Smooth muscle cell (in vitro differentiated cells): ENCODE measurements at regions not wholly inside any gene's neighbourhood (a gene's known extent, or its start where the extent isn't known, plus 50 kb on each side); places are given as distances from the start of the nearest gene placed in this dataset.
"Not testable (repeated sequence)": the region's sequence is repeated elsewhere in the genome, so short reads cannot be mapped to it uniquely, and the experiment has no call there.

Experiments
- DNase-seq: peaks from one replicate; lab custom pipeline; 2025; ENCODE audit not compliant: unreplicated experiment; lab: John Stamatoyannopoulos, UW
- H2AFZ ChIP-seq: fragments of 200-600 bp; sonication (generic); 2 replicates; pipeline ENCODE4 v1.6.0; 2016; ENCODE audit warnings: antibody characterized with exemption, low read depth, mild to moderate bottlenecking
- H3F3A ChIP-seq: fragments of 200-600 bp; sonication (generic); 2 replicates; pipeline ENCODE4 v1.6.0; 2017; ENCODE audit warnings: antibody characterized with exemption, low read depth
- H3K27ac ChIP-seq: fragments of 200-600 bp; sonication (generic); 2 replicates; pipeline ENCODE4 v1.5.1; 2016; ENCODE audit warnings: low read depth, mild to moderate bottlenecking
- H3K27me3 ChIP-seq: fragments of 200-600 bp; sonication (generic); 2 replicates; pipeline ENCODE4 v1.6.1; 2016; ENCODE audit warnings: low read depth, mild to moderate bottlenecking
- H3K36me3 ChIP-seq: fragments of 200-600 bp; sonication (generic); 2 replicates; pipeline ENCODE4 v1.5.1; 2016; ENCODE audit warnings: low read depth
- H3K4me1 ChIP-seq: fragments of 200-600 bp; sonication (generic); 2 replicates; pipeline ENCODE4 v1.5.1; 2016; ENCODE audit warnings: low read depth
- H3K4me2 ChIP-seq: fragments of 200-600 bp; sonication (generic); 2 replicates; pipeline ENCODE4 v1.6.0; 2016; ENCODE audit warnings: mild to moderate bottlenecking
- H3K4me3 ChIP-seq: fragments of 200-600 bp; sonication (generic); 2 replicates; pipeline ENCODE4 v1.5.1; 2016; ENCODE audit warnings: mild to moderate bottlenecking
- H3K79me2 ChIP-seq: fragments of 200-600 bp; sonication (generic); 2 replicates; pipeline ENCODE4 v1.6.0; 2016; ENCODE audit warnings: low read depth, mild to moderate bottlenecking
- H3K9ac ChIP-seq: fragments of 200-600 bp; sonication (generic); 2 replicates; pipeline ENCODE4 v1.6.0; 2016; ENCODE audit warnings: low read depth
- H3K9me3 ChIP-seq: fragments of 200-600 bp; sonication (generic); replicated peaks from 2 replicates; pipeline ENCODE4 v1.5.1; 2016; ENCODE audit warnings: low read depth
- H4K20me1 ChIP-seq: fragments of 200-600 bp; sonication (generic); 2 replicates; pipeline ENCODE4 v1.6.0; 2016; ENCODE audit warnings: low read depth
- CTCF ChIP-seq: fragments of 200-600 bp; sonication (generic); IDR thresholded peaks from 2 replicates; pipeline ENCODE4 v1.5.1; 2017; ENCODE audit warnings: borderline replicate concordance, mild to moderate bottlenecking, antibody characterized with exemption; ENCODE audit not compliant: insufficient read depth, poor library complexity, severe bottlenecking
- WGBS: methylation state at CpG from one replicate; pipeline ENCODE4 v1.1.7; 2016; ENCODE audit warnings: low lambda C conversion rate; 5-methylcytosine and 5-hydroxymethylcytosine counted together

- WGBS: 40% methylated on average over 5 of the region's 5 CpGs
- H3K9me3 ChIP-seq: no peaks in the 10 kb centered on the region
- peak overlapping the region; percentile 12 for H2AFZ ChIP-seq
- H3K4me2 ChIP-seq: no peak overlapping the region
- peak overlapping the region; percentile 2 for H3K4me3 ChIP-seq
- no peaks in the 10 kb centered on the region for H3F3A ChIP-seq
- no peaks in the 10 kb centered on the region for H3K79me2 ChIP-seq
- no peaks in the 10 kb centered on the region for H3K4me1 ChIP-seq
- no peak for DNase-seq
- no peaks in the 10 kb centered on the region for H4K20me1 ChIP-seq
- no peaks in the 10 kb centered on the region for H3K27me3 ChIP-seq
- no peak overlapping the region for H3K9ac ChIP-seq
- H3K27ac ChIP-seq: no peak overlapping the region
- peak; percentile 19 for TF ChIP-seq CTCF
- H3K36me3 ChIP-seq: no peaks in the 10 kb centered on the region
Observed at GRCh38 chr14:83071888-83072501, 1538.3 kb upstream of the SEL1L start.

GRCh38 chr14:83085136-83085535 lies 1551.5 kb upstream of the SEL1L start:
- H2AFZ ChIP-seq: no peak overlapping the region
- no peaks in the 10 kb centered on the region for H3K4me1 ChIP-seq
- H4K20me1 ChIP-seq: no peaks in the 10 kb centered on the region
- H3K79me2 ChIP-seq: no peaks in the 10 kb centered on the region
- no peak overlapping the region for H3K27ac ChIP-seq
- no peaks in the 10 kb centered on the region for H3K27me3 ChIP-seq
- no peak for TF ChIP-seq CTCF
- H3K9me3 ChIP-seq: no peaks in the 10 kb centered on the region
- H3K36me3 ChIP-seq: no peaks in the 10 kb centered on the region
- no peak overlapping the region for H3K4me2 ChIP-seq
- DNase-seq: no peak
- no peak overlapping the region for H3K9ac ChIP-seq
- H3K4me3 ChIP-seq: no peak overlapping the region
- 67% methylated on average over 4 of the region's 4 CpGs for WGBS
- no peaks in the 10 kb centered on the region for H3F3A ChIP-seq

- Histone ChIP-seq H3F3A (no peaks in the 10 kb centered on the region), H4K20me1 (no peaks in the 10 kb centered on the region), H3K4me1 (no peaks in the 10 kb centered on the region), H3K79me2 (no peaks in the 10 kb centered on the region), H3K36me3 (no peaks in the 10 kb centered on the region), H3K9ac (no peak overlapping the region), H3K4me3 (no peak overlapping the region), H2AFZ (no peak overlapping the region), H3K27ac (no peak overlapping the region), H3K4me2 (no peak overlapping the region), H3K9me3 (no peaks in the 10 kb centered on the region), H3K27me3 (no peaks in the 10 kb centered on the region)
- DNase-seq: no peak
- WGBS: 56% methylated on average over 1 of the region's 1 CpG
- TF ChIP-seq CTCF: no peak
Observed at GRCh38 chr14:83085725-83086124, 1552.1 kb upstream of the SEL1L start.

- H3K27ac ChIP-seq, H3K4me1 ChIP-seq, H4K20me1 ChIP-seq, H3K4me2 ChIP-seq, H3K79me2 ChIP-seq, DNase-seq, H3K36me3 ChIP-seq, H2AFZ ChIP-seq, H3K9me3 ChIP-seq, H3F3A ChIP-seq, H3K9ac ChIP-seq, H3K4me3 ChIP-seq, H3K27me3 ChIP-seq: not testable (repeated sequence)
- WGBS: 94% methylated on average over 37 of the region's 47 CpGs
Observed at GRCh38 chr14:83091991-83092956, 1558.6 kb upstream of the SEL1L start.
